ENCODE measurements at regions not wholly inside any gene's neighbourhood (a gene's known extent, or its start where the extent isn't known, plus 50 kb on each side); places are given as distances from the start of the nearest gene placed in this dataset.

DNA sequence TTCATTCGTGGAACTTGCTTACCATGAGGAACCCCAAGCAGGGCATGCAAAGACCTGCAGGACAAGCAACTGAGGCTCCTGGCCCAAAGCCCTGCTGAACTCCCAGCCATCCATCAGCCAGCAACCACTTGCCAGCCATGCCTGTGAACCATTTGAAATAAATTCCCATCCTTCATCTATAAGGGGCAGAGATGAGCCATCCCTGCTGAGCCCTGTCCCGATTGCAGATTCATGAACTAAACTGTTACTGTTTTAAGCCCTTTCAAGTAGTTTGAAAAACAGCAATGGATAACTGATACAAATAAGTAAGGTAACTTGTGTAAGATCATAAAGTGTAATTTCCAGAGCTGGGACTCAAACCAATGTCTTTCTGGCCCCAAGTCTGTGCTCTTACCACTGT, 114.4 kb upstream of the WSCD1 start:
- H3K27me3 ChIP-seq (ENCODE audit: insufficient read depth), result no peaks in the 10 kb centered on the region
- no peaks in the 10 kb centered on the region for H3K36me3 ChIP-seq (ENCODE audit: insufficient read depth)
- no peaks in the 10 kb centered on the region for H3K79me2 ChIP-seq (replicated peaks; ENCODE audit: insufficient read depth)
- H3K9me2 ChIP-seq (ENCODE audit: insufficient read depth), result peaks cover 12% of the 10 kb centered on the region
- H2AFZ ChIP-seq, result no peak overlapping the region
- Mint-ChIP-seq H3K4me3 (no peak overlapping the region), H3K27me3 (ENCODE audit: insufficient read depth, low read depth, poor library complexity) (no peaks in the 10 kb centered on the region), H3K9me3 (peaks cover 22% of the 10 kb centered on the region), H3K4me1 (peaks cover 6% of the 10 kb centered on the region), H3K27ac (no peak overlapping the region), H3K36me3 (ENCODE audit: low read depth) (peaks cover 16% of the 10 kb centered on the region)
- DNase-seq (ENCODE audit: low spot score), result no peak
- H3K4me1 ChIP-seq (ENCODE audit: insufficient read depth), result 0 out of 2 replicates have a peak, but pooled peaks cover 7% of the 10 kb centered on the region
- no peak for TF ChIP-seq REST (IDR thresholded peaks at IDR 0.05; ENCODE audit: unreplicated experiment)
- peak; percentile 97 for TF ChIP-seq ZNF331 (CRISPR knock-in tag; IDR thresholded peaks at IDR 0.05; ENCODE audit: low read depth)
- no peaks in the 10 kb centered on the region for H3F3A ChIP-seq (replicated peaks; ENCODE audit: low read depth)
- no peaks in the 10 kb centered on the region for H4K20me1 ChIP-seq (replicated peaks; ENCODE audit: insufficient read depth)
- no peak overlapping the region for H3K27ac ChIP-seq (ENCODE audit: low read depth)
- no peak overlapping the region for H3K4me3 ChIP-seq
- ATAC-seq, result no peak
- no peak overlapping the region for H3K4me2 ChIP-seq

DNA sequence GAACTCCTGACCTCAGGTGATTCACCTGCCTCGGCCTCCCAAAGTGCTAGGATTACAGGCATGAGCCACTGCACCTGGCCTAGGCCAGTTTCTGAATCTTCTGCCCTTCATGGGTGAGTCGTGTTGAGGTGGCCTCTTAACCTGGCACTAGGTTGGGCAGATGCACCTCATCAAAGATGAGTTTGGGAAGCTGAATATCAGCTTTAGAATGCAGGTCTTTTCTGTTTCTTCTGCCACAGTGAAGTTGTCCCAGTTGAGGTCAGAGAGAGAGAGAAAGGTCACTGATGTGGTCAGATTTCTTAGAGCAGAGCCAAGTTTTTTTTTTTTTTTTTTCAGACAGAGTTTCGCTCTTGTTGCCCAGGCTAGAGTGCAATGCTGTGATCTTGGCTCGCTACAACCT, 111.3 kb upstream of the WSCD1 start:
- H3K9me2 ChIP-seq (ENCODE audit: insufficient read depth), result peaks cover 12% of the 10 kb centered on the region
- no peaks in the 10 kb centered on the region for H3F3A ChIP-seq (replicated peaks; ENCODE audit: low read depth)
- H2AFZ ChIP-seq, result no peak overlapping the region
- peaks cover 16% of the 10 kb centered on the region for H3K36me3 Mint-ChIP-seq (ENCODE audit: low read depth)
- no peaks in the 10 kb centered on the region for H3K27me3 Mint-ChIP-seq (ENCODE audit: insufficient read depth, low read depth, poor library complexity)
- no peak for TF ChIP-seq JUNB (IDR thresholded peaks at IDR 0.05; ENCODE audit: unreplicated experiment)
- no peak overlapping the region for H3K4me3 Mint-ChIP-seq
- no peaks in the 10 kb centered on the region for H3K36me3 ChIP-seq (ENCODE audit: insufficient read depth)
- no peaks in the 10 kb centered on the region for H3K27me3 ChIP-seq (ENCODE audit: insufficient read depth)
- H3K4me1 ChIP-seq (ENCODE audit: insufficient read depth), result 0 out of 2 replicates have a peak, but pooled peaks cover 7% of the 10 kb centered on the region
- DNase-seq (ENCODE audit: low spot score), result no peak
- no peak for ATAC-seq
- no peaks in the 10 kb centered on the region for H4K20me1 ChIP-seq (replicated peaks; ENCODE audit: insufficient read depth)
- no peak overlapping the region for H3K27ac ChIP-seq (ENCODE audit: low read depth)
- H3K9me3 Mint-ChIP-seq, result peaks cover 22% of the 10 kb centered on the region
- H3K4me1 Mint-ChIP-seq, result peaks cover 6% of the 10 kb centered on the region
- no peak overlapping the region for H3K4me3 ChIP-seq
- H3K79me2 ChIP-seq (replicated peaks; ENCODE audit: insufficient read depth), result no peaks in the 10 kb centered on the region
- H3K4me2 ChIP-seq, result no peak overlapping the region
- no peak overlapping the region for H3K27ac Mint-ChIP-seq

DNA sequence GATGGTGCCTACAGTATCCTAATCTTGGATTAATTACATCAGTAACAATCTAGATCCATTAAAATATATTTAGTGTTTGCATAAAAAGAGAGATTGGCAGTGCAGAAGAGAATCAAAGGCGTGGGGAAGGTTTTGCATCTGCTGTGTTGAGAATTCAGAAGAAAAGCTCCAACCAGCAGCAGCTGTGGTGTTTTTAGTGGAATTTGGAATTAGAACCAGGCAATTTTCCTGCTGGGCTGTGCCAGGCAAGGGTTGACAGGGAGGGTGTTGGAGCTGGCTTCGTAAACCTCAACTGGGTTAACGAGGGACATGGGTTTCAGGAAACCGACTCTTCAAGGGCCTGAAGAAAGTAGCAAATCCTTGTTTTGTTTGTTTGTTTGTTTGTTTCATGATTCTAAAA, 107.8 kb upstream of the WSCD1 start:
- Histone ChIP-seq H3F3A (replicated peaks; ENCODE audit: low read depth) (no peaks in the 10 kb centered on the region), H4K20me1 (replicated peaks; ENCODE audit: insufficient read depth) (no peaks in the 10 kb centered on the region), H3K79me2 (replicated peaks; ENCODE audit: insufficient read depth) (no peaks in the 10 kb centered on the region), H3K9me2 (ENCODE audit: insufficient read depth) (no peaks in the 10 kb centered on the region), H3K27me3 (ENCODE audit: insufficient read depth) (no peaks in the 10 kb centered on the region), H3K4me3 (no peak overlapping the region), H3K4me2 (no peak overlapping the region), H3K36me3 (ENCODE audit: insufficient read depth) (no peaks in the 10 kb centered on the region), H3K27ac (ENCODE audit: low read depth) (no peak overlapping the region), H2AFZ (no peak overlapping the region), H3K4me1 (ENCODE audit: insufficient read depth) (0 out of 2 replicates have a peak, but pooled peaks cover 7% of the 10 kb centered on the region)
- no peak overlapping the region for H3K27ac Mint-ChIP-seq
- DNase-seq (ENCODE audit: low spot score), result no peak
- no peaks in the 10 kb centered on the region for H3K27me3 Mint-ChIP-seq (ENCODE audit: insufficient read depth, low read depth, poor library complexity)
- H3K36me3 Mint-ChIP-seq (ENCODE audit: low read depth), result no peaks in the 10 kb centered on the region
- no peak overlapping the region for H3K4me3 Mint-ChIP-seq
- H3K4me1 Mint-ChIP-seq, result peaks cover 6% of the 10 kb centered on the region
- no peak for ATAC-seq
- peaks cover 4% of the 10 kb centered on the region; the same call in 2 of the 3 replicates for H3K9me3 Mint-ChIP-seq
- TF ChIP-seq, protein P1, sequence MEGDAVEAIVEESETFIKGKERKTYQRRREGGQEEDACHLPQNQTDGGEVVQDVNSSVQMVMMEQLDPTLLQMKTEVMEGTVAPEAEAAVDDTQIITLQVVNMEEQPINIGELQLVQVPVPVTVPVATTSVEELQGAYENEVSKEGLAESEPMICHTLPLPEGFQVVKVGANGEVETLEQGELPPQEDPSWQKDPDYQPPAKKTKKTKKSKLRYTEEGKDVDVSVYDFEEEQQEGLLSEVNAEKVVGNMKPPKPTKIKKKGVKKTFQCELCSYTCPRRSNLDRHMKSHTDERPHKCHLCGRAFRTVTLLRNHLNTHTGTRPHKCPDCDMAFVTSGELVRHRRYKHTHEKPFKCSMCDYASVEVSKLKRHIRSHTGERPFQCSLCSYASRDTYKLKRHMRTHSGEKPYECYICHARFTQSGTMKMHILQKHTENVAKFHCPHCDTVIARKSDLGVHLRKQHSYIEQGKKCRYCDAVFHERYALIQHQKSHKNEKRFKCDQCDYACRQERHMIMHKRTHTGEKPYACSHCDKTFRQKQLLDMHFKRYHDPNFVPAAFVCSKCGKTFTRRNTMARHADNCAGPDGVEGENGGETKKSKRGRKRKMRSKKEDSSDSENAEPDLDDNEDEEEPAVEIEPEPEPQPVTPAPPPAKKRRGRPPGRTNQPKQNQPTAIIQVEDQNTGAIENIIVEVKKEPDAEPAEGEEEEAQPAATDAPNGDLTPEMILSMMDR (conservative IDR thresholded peaks at IDR 0.05; ENCODE audit: low read depth in 2 of 2), result no peak
- TF ChIP-seq EZH2 (IDR thresholded peaks at IDR 0.05; ENCODE audit: low read depth, unreplicated experiment) (no peak), ZNF114 (CRISPR knock-in tag; IDR thresholded peaks at IDR 0.05) (no peak), POLR2AphosphoS5 (IDR thresholded peaks at IDR 0.05; ENCODE audit: low read depth) (no peak), REST (IDR thresholded peaks at IDR 0.05; ENCODE audit: unreplicated experiment) (no peak), EZH2phosphoT487 (IDR thresholded peaks at IDR 0.05; ENCODE audit: unreplicated experiment) (no peak), ZNF331 (CRISPR knock-in tag; IDR thresholded peaks at IDR 0.05; ENCODE audit: low read depth) (no peak)
